ENCODE measurements at regions not wholly inside any gene's neighbourhood (a gene's known extent, or its start where the extent isn't known, plus 50 kb on each side); places are given as distances from the start of the nearest gene placed in this dataset.

- TF ChIP-seq ATF6 (CRISPR knock-in tag; IDR thresholded peaks at IDR 0.05) (no peak), MXD4 (CRISPR knock-in tag; IDR thresholded peaks at IDR 0.05; ENCODE audit: borderline replicate concordance) (no peak), CTCF (IDR thresholded peaks at IDR 0.05) (no peak), ZNF263 (CRISPR knock-in tag; IDR thresholded peaks at IDR 0.05; ENCODE audit: low read depth) (no peak), E2F4 (CRISPR knock-in tag; IDR thresholded peaks at IDR 0.05; ENCODE audit: borderline replicate concordance, low read depth) (no peak), NFE2L1 (CRISPR knock-in tag; IDR thresholded peaks at IDR 0.05) (no peak), CREB1 (CRISPR knock-in tag; IDR thresholded peaks at IDR 0.05) (no peak), ZNF671 (CRISPR knock-in tag; IDR thresholded peaks at IDR 0.05) (no peak)
Observed at GRCh38 chr5:158033724-158034123, 174.8 kb upstream of the CLINT1 start.

Measured in WTC11 (cell line).